ENCODE measurements at regions not wholly inside any gene's neighbourhood (a gene's known extent, or its start where the extent isn't known, plus 50 kb on each side); places are given as distances from the start of the nearest gene placed in this dataset.

DNA sequence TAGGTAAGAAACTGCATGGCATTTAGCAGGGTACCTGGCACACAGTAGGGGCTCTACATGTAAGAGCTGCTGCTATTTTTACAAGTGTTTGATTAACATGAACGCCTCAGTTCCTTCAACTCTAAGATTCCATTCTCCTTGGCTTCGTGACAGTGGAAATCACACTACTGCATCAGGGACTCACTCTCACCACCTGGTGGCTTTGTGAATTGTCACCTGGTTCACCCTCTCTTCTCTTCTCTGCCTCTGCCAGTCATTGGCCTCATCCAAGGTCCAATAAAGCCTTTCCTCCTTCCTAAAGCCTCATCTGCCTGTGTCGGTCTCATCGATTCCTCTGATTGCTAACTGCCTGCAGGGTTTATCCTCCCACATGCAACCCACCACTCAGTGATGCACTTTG, 476.4 kb downstream of the VRK1 start:
- no peak for DNase-seq

DNA sequence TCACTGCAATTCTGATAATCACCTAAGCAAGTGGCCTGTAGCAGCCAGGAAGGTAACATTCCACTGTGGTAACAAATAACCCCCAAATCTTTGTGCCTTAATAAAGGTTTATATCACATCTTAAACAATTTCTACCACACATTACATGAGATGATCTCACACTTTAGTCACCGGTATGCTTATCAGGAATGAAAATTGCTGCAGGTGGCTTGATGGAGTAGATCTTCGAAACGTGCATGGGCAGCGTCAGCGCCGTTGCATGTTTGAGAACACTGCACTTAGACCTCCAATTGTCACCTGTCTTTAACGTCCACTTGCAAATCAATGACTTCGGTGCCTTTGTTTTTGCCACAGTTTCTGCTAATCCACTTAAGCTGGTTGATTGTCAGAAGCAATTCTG, 477.4 kb downstream of the VRK1 start:
- DNase-seq, result no peak

DNA sequence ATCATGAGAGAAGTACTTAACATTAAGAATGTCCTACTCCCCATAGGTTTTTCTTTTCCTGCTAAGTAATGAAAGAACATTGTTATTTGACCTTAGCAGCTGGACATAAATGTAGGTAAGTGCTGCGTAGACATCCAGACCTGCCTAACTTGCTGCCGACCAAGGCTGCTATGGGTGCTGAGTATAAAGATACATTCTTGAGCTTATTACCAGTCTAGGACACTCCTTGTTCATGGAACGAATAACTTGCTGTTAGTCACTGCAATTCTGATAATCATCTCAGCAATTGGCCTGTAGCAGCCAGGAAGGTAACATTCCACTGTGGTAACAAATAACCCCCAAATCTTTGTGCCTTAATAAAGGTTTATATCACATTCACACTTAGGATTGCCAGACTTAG, 478.1 kb downstream of the VRK1 start:
- DNase-seq, result no peak

DNA sequence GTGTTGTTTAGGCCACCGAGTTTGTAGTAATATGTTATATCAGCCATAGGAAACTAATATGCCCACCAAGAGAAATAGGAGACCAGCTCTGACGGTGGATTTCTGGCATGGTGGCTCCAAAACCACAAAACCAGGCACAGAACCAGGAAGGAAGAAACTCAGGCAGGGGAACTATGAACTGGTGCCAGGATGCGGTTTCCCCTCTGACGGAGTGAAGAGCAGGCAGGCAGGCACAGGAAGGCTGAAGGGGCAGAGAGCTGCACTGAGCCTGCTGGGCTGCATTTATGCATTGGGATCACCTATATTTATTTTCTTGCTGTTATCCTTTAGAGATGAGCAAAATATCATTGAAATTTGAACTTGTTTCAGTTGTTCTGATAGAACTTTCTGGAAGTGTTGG, 479.4 kb downstream of the VRK1 start:
- DNase-seq, result no peak

- no peak for DNase-seq
These were observed 480.5 kb downstream of the VRK1 start for GRCh38 chr14:97277711-97278110.

- DNase-seq, result no peak
These were observed 483.3 kb downstream of the VRK1 start for GRCh38 chr14:97280526-97280925.

DNA sequence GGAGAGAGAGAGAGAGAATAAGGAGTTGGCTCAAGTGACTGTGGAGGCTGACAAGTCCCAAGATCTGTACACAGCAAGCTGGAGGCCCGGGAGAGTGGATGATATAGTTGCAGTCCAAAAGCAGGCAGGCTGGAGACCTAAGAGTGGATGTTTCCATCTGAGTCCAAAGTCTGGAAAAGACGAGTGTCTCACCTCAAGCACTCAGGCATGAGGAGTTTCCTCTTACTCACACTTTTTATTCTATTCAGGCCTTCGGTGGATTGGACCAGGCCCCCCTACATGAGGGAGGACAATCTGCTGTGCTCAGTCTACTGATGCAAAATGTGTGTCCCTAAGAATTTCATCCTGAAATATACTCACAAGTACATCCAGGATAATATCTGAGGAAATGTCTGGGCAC, 484.6 kb downstream of the VRK1 start:
- no peak for DNase-seq

GRCh38 chr14:97282210-97283004, 485.2 kb downstream of the VRK1 start:
- no peak for DNase-seq

DNA sequence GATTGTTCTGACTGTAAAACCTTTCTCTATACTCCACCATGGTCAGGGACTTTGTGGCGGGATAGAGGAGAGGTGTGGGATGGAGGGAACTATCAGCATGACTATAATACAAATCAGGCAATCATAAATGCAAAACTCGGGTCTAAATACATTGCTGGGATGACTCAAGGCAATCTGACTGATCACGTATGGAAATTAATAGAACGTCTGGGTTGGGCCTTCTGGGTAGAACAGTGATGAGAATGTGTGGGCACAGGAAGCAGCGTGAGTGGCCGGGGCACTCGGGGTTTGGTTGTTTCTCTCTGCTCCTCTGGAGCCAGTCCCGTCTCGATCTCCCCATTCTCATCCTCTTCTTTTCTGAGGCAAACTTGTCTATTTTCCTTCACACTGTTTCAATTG, 485.8 kb downstream of the VRK1 start:
- no peak for DNase-seq

GRCh38 chr14:97283426-97283825, 486.2 kb downstream of the VRK1 start:
- DNase-seq, result no peak

GRCh38 chr14:97283841-97284240, 486.7 kb downstream of the VRK1 start:
- DNase-seq, result no peak

DNA sequence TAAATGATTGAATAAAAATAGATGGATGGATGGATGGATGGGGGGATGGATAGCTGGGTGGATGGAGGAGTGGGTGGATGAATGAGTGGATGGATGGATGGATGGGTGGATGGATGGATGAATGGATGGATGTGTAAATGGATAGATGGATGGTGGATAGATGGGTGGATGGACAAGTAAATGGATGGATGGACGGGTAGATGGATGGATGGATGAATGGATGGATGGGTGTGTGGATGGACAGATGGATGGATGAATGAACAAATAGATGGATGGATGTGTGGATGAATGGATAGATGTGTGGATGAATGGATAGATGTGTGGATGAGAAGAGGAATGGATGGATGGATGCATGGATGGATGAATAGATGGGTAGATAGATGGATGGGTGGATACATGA, 490.8 kb downstream of the VRK1 start:
- no peak for DNase-seq

GRCh38 chr14:97290065-97290464, 492.9 kb downstream of the VRK1 start:
- no peak for DNase-seq

- DNase-seq, result no peak
These were observed 493.8 kb downstream of the VRK1 start for GRCh38 chr14:97290977-97291376.

GRCh38 chr14:97293659-97294058, 496.5 kb downstream of the VRK1 start:
- no peak for DNase-seq

GRCh38 chr14:97295108-97295710, 498.0 kb downstream of the VRK1 start:
- DNase-seq, result no peak

DNA sequence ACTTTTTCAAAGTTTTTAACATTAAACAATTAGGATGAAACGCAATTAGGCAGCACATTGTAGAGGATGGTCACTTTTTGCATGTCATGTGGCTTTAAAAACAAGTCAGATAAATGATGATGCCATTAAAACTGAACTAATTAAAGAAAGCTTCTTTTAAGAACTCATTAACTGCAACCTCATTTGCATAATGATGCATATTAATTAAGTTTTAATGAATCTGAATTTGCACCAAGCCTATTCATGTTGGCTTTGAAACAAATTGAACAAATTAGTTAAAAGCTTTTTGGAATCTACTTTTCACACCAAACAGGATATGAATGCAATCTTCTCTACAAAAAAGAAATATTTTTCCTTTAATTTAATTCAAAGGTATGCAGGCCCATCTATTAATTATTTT, 499.0 kb downstream of the VRK1 start:
- no peak for DNase-seq

DNA sequence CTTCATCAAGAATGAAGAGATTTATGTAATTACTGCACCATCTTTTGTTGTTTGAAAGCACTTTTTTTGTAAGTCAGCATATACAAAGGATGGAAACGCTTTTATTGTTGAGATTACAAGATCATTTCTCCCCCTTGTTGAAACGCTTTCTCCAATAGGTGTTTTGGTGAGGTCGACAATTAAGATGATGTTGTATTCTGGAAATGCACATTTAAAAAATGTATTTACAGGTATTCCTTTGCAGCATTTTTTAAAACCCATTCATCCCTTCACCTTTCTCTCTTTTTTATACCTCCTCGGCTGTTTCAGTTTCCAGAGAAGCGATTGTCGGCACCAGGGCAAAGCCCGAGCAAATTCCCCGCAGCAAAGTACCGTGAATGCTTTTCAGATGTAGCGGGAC, 499.9 kb downstream of the VRK1 start:
- DNase-seq, result no peak

DNA sequence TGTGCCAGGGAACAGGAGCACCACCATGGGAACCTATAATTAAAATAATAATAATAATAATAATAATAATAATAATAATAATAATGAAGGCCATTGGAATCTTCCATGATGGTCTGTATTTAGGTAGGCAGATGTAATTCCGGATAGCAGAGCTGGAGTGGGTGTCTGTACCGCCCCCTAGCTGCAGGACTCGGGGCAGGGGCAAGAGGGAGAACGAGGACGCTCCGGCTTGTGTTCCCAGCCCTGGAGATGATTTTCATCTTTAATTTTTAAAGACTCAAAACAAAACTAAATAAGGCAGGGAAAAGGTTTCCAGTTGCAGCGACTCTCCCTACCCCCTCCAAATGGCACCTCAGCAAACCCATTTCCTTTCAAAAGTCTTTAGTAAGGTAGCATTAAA, 501.1 kb downstream of the VRK1 start:
- no peak for DNase-seq

GRCh38 chr14:97298736-97299135, 501.6 kb downstream of the VRK1 start:
- DNase-seq, result no peak

- DNase-seq, result no peak
These were observed 502.5 kb downstream of the VRK1 start for GRCh38 chr14:97299661-97300060.

- no peak for DNase-seq
These were observed 504.9 kb downstream of the VRK1 start for GRCh38 chr14:97301931-97302559.

DNA sequence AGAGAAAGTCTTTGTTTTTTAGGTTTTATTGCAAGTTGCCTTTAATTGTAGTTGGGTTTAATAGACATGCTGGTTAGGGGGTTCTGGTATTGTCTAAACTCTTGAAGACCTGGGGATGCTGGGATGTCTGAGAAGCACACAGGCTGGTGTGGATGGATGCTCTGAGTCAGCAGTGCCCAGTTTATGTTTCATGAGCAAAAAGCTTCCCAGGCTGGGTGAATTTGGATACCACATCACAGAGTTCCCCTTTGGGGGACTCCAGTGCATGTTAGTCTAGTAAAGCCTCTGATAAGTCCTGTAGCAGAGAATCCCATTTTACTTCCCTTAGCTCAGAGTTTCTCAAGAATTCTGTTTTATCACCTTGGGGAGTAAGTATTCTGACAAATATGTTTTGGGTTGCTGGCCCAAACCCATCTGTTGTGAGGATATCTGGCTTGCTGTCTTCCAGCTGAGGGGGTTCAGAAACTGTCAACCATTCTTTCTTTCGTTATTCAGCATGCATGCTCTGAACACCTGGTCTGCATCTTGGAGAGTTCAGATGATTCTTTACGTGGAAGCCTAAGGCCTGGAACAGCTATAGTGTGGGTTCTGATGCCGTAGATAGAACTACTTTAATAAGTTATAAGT, 509.1 kb downstream of the VRK1 start:
- no peak for DNase-seq

- no peak for DNase-seq
These were observed 509.6 kb downstream of the VRK1 start for GRCh38 chr14:97306760-97307246.
